ENCODE measurements at regions not wholly inside any gene's neighbourhood (a gene's known extent, or its start where the extent isn't known, plus 50 kb on each side); places are given as distances from the start of the nearest gene placed in this dataset.

DNA sequence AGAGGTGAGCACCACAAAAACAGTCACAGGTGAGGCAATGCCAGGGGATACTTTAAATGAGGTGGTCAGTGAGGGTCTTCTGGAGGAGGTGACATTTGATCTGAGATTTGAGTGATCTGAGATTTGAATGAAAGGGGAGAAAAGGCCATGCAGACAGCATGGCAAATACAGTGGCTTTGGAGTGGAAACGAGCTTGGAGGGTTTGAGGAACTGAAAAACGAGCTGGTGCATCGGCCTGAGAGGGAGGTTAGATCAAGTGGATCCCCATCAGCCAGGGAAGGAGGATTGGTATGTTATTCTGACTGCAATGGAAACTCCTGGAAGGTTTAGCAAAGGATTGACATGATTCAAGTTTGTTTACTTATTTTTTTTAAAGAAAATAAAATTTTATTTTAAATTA lies 245.1 kb downstream of the KCNS3 start:
- TF ChIP-seq, protein P1, sequence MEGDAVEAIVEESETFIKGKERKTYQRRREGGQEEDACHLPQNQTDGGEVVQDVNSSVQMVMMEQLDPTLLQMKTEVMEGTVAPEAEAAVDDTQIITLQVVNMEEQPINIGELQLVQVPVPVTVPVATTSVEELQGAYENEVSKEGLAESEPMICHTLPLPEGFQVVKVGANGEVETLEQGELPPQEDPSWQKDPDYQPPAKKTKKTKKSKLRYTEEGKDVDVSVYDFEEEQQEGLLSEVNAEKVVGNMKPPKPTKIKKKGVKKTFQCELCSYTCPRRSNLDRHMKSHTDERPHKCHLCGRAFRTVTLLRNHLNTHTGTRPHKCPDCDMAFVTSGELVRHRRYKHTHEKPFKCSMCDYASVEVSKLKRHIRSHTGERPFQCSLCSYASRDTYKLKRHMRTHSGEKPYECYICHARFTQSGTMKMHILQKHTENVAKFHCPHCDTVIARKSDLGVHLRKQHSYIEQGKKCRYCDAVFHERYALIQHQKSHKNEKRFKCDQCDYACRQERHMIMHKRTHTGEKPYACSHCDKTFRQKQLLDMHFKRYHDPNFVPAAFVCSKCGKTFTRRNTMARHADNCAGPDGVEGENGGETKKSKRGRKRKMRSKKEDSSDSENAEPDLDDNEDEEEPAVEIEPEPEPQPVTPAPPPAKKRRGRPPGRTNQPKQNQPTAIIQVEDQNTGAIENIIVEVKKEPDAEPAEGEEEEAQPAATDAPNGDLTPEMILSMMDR (conservative IDR thresholded peaks at IDR 0.05) = no peak
- TF ChIP-seq EZH2 (IDR thresholded peaks at IDR 0.05; ENCODE audit: low read depth) = no peak

Data from PC-9 (cell line).